ENCODE measurements at regions not wholly inside any gene's neighbourhood (a gene's known extent, or its start where the extent isn't known, plus 50 kb on each side); places are given as distances from the start of the nearest gene placed in this dataset.
A peak's percentile ranks its signal among the peaks of the same experiment; 100 is the strongest.

DNA sequence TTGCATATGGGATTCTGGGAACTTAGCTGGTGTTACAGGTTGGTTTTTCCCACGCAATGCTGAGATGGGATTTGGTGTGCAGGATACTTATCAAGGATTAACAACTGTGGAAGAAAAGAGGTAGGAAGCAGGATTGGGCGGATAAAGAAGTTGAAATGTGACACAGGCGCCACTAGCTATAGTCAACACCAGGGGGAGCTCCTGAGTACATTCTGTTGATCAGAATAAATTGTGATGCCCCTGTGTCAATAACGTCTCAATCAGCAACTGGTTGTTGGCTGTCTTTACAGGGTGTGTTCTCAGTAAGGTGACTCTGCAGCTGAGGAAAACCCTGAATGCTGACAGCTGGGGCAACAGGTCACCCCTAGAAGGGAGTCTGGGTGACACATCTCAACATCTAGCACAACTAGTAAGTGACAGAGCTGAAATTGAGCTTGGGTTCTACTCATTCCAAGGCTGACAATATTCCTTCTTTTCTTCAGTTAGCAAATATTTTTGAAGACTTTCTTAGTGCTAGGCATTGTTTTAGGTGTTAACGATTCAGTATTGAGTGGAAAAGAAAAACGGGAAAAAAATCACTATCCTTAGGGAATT is 143.0 kb downstream of the ARL6IP6 start:
- DNase-seq: no peak

DNA sequence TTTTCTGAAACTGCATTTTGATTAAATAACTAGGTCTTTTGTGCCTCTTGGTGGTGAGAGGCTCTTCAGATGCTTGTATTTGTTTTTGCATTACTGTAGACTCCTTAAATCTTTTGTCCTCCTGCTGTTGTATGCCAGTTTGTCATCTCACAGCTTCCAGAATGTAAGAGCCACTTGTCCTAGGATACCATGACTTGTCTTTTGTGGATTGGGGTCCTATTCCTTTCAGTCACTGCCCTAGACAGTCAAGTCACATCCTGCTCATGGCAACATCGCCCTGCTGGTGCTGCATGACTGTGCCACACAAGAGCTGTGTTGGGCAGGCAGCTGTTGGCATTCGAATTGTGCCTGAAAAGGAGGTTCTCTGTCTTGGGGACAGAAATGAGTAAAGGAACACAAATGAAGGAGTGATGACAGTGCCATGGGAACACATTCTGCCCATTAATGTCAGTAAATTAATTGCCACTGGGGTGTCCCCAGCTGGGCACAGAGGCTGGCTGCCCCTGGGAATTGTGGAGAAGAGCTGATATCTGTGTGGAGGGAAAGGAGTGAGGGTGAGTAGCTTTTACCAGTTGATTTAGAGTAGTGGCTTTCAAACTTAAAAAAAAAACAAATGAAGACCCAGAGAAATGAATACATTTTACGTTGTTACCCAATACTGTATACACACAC is 140.3 kb downstream of the ARL6IP6 start:
- peak; percentile 45 for DNase-seq

DNA sequence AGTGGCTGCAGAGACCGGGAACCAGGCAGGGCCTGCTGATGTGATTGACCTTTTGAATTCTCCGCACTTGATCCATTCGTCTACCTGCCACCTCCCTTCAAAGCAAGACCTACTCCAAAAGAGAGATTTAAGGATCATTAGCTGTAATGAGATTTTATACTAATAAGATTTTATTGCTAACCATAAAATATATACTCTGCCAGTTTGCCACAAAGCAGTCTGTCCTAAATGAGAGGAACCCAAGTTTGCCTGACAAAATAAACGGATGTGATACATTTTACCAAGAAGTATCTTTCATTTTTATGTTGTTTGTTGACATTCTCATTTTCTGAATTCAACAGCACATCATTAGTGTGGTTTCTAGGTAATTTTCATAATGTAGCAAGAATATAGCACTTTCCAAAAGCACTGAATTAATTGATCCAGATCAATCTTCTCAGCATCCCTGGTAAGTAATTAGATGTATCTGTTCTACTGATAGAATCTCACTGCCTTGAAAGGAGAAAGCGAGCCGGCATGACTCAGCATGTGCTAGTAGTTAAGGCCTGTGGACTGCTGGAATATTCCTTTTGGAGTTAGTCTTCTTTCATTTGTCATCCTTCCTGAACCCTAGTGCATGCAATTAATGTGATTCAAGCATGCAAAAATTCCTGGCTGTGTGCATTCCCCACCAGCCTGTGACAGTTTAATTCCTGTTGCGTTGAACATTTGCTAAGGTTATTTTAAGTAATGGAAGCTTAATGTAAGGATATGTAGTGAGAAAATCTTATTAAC is 128.5 kb downstream of the ARL6IP6 start:
- no peak for DNase-seq

DNA sequence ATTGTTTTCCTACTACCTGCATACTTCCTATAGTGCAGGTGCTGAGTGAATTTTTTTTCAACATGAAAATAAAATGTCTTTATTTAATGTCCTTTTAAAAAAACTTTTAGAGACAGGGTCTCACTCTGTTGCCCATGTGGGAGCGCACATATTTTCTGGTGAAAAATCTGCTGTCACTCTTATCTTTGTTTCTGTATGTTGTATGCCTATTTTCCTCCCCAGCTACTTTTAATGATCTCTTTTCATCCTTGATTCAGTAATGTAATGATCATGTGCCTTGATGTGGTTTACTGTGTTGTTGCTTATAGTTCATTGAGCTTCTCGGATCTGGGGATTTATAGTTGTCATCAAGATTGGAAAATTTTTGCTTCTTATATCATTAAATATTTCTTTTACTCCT is 117.3 kb downstream of the ARL6IP6 start:
- DNase-seq: no peak

DNA sequence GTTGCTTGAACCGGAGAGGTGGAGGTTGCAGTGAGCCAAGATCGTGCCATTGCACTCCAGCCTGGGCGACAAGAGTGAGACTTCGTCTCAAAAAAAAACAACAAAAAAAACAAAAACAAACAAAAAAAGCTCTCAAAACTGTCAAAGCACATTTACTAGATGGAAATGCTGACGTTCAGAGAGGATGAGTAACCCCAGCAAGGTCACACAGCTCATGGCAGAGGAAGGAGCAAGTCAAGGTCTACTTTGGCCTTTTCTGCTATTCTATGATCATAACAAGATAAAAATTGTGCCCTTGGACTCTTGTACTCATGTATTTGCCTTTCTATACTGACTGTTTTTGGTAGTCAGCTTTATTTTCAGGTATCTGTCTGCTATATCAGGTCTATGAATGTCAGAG is 109.5 kb downstream of the ARL6IP6 start:
- no peak for DNase-seq

DNA sequence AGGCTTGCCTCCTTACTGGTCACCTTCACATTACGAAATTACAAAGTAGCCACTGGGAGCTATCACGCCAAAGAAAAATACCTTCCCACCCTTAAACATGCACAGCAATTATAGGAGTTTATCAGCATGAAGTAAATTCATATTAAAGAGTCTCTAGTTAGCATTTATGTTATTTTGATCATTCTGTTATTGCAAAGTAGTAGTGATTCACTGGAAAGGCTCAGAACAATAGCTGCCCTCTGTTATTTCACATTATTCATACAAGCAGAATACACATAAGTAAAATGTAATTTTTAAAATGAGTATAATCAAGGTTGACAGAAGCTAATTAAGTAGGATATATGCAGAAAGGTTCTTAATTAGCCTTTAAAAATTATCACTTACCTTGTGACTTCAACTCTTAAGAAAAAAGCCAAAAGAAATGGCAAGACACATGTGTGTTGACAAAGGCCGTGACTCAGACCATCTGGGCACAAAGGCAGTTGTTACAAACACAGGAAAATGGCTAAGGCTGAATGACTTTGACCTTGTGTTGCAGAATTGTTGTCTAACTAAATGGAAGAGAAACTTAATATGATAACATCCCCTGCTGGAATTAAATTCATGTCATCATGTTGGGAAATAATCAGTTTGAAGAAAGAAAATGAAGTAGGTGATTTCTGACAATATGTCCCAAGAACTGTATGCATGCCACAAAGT is 108.3 kb downstream of the ARL6IP6 start:
- no peak for DNase-seq

DNA sequence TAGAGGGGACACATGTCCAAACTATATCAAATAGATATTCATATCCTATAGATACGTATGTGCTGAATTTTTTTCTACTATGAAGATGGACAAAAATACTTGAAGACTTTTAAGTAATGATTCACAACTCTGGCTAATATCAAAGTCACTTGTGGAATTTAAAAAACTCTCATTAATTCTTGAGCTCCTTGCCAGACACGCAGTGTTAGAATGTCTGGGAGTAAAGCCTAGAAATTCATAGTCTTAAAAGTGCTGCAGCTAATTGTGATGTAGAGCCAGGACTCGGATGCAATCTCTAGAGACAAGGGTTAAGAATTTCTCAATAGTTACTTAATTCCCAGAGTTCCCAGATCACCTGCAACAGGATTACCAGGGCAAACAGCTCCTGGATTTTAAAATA is 107.4 kb downstream of the ARL6IP6 start:
- no peak for DNase-seq

DNA sequence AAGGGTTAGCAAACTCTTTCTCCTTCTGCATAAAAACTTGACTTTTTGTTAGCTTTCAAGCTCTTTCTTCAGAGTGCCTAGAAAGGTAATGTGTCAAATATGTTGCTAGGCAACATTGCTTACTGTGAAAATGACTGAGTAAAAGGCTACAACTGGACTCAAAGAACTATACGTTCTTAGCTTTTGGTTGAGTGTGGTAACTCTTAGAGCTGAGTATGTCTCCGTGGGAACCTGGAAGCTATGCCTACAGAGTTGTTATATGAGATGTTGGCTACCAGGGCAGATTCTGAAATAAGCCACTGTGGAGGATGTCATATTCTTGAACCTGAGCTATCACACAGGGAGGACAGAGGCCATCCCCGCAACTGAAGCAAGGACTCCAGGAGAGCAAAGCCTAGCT is 105.5 kb downstream of the ARL6IP6 start:
- DNase-seq: no peak

DNA sequence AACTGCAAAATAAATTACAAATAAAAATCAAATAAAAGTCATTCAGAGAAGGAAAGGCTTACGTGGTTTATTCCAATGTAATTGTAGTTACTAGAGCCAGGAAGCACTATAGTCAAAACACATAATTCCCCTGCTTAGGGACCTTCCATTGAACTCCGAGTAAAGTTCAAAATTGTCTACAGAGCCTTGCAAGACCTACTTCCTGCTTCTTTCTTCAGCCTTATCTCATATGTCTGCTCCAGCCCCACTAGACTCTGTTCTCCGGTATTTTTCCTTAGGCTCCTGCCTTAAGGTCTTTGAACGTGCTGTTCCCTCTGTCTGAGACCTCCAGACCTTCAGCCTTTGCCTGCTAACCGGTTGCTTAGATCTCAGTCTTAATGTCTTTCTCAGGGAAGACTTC is 104.3 kb downstream of the ARL6IP6 start:
- no peak for DNase-seq

DNA sequence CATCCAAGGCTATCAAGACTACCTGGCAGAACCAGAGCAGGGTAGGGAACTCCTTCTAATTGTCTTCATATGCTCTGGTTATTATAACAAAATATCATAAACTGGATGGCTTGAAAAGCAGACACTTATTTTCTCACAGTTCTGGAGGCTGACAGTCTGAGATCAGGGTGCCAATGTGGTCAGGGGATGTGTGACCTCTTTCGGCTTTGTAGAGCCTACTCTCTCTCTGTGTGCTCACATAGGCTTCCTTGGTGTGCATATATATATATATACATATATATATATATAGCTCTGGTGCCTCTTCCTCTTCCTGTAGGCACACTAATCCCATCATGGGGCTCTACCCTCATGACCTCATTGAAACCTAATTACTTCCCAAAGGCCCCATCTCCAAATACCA is 101.6 kb downstream of the ARL6IP6 start:
- DNase-seq: no peak

DNA sequence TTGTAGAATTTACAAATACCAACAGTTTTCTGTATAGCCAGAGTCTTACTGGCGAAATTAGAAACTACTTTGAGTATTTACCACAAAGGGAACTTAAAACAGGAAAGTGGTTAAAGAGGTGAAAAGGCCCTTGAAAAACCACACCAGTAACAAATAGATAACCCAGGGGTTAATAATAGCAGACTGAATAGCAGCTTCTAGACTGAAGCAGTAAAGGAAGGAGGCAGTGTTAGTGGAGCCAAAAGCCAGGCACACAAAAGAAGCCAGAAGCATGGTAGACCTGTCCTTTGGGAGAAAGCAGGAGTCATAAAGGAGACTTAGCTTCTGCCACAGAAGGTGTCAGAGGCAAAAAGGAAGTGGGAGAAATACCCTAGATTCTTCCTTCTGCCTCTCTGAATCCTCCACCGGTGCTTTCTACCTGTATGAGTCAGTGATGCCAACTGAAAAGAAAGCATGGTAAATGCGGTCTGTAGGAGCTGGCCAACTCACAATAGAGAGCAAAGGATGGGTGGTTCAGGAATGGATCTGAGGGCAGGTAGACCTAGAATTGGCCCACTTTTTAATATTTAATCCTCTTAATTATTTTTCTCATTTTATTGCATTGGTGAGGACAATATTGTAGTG is 97.3 kb downstream of the ARL6IP6 start:
- no peak for DNase-seq

DNA sequence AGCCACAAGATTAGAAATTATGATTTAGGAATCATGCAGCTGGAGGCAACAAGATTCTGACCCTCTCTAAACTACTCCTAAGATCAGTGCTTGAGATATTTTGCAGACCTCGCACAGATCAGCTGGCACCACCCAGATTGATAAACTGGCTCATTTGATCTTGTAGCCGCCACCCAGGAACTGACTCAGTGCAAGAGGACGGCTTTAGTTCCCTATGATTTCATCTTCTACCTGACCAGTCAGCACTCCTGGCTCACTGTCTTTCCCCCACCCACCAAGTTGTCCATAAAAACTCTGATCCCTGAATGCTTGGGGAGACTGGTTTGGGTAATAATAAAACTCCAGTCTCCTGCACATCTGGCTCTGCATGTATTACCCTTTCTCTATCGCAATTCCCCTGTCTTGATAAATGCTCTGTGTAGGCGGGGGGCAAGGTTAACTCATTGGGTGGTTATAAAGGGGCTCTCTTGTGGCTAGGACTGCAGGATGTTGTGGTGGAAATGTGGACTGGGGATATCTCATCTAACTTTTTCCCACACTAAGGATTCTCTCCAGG is 96.1 kb downstream of the ARL6IP6 start:
- no peak for DNase-seq

DNA sequence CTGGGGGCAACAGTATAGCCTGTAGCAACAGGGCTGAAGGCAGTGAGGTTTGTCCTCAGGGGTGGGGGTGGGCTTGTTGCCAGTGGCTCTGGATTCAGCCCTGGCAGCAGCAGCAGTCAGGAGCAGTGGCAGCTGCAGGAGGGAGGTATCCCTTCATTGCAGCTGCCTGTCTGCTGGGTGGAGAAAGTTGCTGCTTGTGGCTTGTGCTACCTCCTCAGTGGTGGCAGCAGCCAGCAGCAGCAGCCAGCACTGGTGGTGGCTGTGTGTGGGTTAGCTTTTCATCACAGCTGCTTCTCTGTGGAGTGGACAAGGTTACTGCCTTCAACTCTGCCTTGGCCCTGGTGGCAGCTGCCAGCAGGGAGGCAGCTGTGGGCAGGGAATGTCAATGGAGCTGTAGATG is 94.9 kb downstream of the ARL6IP6 start:
- DNase-seq: no peak

Data from NCI-H345 (cell line).